ENCODE measurements at regions not wholly inside any gene's neighbourhood (a gene's known extent, or its start where the extent isn't known, plus 50 kb on each side); places are given as distances from the start of the nearest gene placed in this dataset.

DNA sequence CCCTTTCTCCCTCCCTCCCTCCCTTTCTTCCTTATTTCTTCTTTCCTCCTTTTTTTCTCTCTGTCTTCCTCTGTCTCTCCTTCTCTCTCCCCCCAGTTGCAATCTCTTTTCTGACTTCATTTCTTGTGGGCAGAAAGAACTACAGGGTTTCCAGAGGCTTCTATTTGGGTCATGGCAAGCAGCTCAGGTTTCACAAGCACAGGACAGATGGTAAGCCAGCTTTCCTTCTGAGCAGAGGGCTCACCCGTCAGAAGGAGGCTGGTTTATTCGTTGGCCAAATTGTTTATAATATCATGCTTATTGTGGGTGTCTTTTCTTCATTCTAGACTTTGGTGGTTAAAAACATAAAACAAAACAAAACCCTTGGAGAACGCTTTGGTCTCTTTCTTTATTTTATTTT lies 58.9 kb upstream of the CLMP start:
- no peak for DNase-seq

DNA sequence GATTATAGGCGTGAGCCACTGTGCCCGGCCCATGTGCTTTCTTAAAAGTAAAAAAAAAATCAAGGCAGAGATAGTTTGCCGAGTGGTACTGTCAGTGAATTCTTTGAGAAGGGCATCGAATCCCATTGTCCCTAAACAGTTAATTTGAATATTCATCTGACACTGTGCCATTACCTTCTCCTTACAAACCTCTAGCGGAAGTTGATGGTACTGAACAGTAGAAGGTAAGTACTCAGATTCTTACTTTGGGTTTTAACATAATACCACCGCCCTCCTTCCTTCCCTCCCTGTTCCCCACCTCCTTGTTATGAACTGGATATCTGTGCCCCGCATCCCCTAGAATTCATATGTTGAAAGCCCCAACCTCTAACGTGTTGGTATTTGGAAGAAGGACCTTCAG lies 58.2 kb upstream of the CLMP start:
- no peak for DNase-seq

DNA sequence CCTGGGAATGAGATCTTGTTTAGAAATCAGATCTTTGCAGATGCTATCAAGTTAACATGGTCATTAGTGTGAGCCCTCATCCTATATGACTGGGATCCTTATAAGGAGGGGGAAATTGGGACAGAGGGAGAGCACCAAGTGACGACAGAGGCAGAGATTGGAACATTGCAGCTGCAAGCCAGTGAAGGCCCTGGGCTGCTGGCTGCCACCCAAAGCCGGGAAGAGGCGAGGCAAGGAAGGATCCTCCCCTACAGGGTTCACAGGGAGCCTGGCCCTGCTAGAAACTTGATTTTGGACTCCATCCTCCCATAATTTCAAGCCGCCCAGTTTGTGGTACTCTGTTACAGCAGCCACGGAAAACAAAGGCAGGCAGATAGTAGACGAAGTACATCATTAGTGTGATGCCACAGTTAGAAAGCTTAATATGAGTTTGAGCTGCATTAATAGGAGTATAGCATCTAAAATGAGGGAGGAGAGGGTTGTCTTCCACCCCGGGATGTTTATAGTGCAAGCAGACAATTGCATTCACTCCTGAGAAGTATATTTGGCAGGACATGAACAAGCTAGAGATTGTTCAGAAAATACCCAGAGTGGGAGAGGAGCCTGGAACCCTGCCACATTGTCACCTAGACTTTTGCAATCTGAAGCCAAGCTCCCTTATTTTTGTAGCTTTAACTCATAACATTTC lies 56.8 kb upstream of the CLMP start:
- DNase-seq, result no peak

DNA sequence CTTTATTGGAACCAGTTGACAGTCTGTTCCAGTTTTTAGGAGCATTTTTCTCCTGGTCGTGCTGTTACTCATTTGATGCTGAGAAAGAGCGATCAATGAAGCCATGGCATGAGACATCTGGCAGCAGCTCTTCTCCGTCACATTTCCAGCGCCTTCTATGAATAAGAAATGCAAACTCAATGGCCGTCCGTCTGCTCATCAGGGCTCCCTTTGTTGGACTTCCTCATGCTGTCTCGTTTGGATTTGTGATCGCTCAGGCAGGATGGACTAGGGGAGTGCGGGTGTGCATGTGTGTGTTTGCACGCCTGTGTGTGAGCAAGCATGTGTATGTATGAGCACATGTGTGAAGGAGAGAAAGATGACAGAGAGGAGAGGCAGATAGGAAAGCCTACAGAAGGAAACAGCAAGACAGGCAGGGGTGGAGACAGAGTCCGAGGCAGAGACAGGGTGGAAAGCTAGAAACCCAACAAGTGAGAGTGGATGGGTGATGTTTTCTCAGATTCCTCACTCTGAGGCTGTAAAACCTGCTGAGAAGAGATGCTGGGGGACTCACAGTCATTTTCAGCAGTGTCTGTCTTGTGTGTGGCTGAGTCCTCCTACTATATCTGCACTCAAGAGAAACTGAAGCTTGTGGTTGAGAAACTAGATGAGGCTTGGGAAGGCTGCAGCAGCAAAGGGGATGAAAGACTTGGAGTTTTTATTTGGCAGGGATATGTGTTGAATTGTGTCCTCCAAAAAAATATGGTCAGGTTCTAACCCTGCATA lies 56.0 kb upstream of the CLMP start:
- no peak for DNase-seq

DNA sequence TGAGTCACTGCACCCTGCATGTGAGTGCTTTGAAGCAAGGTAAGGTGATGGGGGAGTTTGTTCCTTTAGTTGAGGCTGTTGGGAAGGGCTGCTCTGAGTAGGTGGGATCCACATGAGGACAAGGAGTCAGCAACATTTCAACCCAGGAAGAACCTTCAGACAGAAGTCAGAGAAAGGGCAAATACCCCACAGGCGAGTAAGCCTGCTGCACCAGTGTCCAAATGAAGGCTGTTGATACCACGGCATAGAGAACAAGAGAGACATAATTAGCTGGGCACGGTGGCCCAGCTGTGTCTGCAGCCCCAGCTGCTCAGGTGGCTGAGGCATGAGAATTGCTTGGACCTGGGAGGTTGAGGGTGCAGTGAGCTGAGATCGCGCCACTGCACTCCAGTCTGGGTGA lies 54.3 kb upstream of the CLMP start:
- DNase-seq, result no peak

DNA sequence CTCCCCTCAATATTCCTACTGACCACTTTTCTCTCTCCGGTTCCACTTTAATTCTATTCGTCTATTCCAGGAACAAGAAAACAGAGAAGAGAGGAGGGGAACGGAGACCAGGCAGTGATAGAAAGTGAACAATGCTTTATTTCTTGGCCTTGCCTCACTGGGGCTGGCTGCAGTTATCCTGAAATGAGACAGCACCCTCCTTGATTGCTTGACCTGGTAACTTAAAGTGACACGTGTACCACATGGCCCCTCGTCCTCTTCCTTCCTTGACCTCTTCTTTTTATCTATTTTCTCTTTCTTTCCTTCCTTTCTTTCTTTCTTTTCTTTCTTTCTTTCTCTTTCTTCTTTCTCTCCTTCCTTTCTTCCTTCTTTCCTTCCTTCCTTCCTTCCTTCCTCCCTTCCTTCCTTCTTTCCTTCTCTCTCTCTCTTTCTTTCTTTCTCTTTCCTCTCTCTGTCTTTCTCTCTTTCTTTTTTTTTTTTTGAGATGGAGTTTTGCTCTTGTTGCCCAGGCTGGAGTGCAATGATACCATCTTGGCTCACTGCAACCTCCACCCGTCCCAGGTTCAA lies 52.8 kb upstream of the CLMP start:
- DNase-seq, result no peak

DNA sequence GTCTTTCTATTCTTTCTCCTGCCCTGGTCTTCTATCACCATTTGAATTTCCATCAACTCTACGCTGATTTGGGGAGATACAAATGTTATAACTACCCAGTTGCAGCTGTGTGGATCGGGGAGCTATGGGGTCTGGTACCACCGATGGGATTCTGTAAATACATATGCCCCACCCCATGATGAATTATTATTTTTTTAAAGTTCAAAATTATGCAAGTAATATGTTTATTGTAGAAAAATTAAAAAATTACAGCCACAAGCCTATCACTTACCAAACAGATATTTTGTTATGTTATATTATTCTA lies 52.4 kb upstream of the CLMP start:
- no peak for DNase-seq

DNA sequence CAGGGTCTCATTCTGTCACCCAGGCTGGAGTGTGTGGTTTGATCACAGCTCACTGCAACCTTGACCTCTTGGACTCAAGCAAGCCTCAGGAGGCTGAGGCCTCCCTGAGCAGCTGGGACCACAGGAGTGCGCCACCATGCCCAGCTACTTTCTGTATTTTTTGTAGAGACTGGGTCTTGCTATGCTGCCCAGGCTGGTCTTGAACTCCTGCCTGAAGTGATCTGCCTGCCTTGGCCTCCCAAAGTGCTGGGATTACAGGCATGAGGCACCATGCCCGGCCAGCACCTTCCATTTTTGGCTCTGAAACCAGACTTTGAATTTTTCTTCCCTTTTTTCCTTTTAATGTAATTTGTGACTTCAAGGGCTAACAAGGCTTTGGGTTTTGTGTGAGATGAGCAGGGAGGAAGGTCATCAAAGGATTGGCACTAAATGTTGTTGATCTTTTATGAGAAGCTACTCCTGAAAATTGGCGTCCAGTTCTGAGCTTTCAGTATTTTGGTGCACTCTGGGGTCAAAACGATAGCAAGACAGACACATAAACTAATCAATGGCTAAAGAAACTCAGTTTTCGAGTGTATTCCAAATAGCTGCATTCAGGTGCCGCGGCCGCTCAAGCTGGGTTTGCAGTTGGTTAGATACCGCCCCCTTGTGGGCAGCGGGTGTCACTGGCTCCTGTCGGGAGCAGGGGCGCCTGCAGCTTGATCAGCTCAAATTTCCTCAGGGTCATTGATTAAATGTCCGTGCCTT lies 51.9 kb upstream of the CLMP start:
- DNase-seq, result peak; percentile 81

DNA sequence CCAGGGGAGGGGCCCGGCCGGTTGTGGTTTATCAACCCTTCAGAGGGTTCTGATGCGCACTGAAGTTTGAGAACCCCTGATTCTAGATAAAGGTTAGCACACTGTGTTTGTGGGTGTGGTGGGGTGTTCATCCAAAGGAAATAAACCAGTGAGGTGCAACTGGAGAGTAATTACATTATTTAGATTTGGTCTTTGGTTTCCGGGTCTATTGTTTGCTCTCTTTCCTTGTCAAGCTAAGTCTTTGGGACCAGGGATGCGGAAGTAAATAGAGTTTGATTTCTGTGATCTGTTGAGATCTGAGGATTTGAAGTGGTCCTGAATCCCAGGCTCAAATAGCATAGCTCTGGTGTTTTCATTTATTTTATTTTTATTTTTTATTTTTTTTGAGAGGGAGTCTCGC lies 50.5 kb upstream of the CLMP start:
- no peak for DNase-seq
